ENCODE measurements at regions not wholly inside any gene's neighbourhood (a gene's known extent, or its start where the extent isn't known, plus 50 kb on each side); places are given as distances from the start of the nearest gene placed in this dataset.

DNA sequence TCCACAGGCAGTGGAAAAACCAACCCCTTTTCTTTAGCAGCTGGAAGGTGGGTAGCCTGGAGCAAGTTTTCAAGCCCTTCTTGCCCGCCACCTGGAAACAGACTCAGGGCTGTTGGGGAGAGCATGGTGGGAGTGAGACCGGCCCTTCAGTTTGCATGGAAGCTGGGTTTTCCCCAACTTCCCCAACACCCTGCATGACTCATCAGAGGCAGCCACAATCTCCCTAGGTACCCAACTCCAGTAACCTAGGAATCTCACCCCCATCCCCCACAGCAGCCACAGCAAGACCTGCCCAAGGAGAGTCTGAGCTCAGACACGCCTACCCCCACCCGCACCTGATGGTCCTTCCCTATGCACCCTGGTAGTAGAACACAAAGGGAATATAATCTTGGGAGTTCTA, 86.3 kb upstream of the IRAK1BP1 start:
- TF ChIP-seq, protein P1, sequence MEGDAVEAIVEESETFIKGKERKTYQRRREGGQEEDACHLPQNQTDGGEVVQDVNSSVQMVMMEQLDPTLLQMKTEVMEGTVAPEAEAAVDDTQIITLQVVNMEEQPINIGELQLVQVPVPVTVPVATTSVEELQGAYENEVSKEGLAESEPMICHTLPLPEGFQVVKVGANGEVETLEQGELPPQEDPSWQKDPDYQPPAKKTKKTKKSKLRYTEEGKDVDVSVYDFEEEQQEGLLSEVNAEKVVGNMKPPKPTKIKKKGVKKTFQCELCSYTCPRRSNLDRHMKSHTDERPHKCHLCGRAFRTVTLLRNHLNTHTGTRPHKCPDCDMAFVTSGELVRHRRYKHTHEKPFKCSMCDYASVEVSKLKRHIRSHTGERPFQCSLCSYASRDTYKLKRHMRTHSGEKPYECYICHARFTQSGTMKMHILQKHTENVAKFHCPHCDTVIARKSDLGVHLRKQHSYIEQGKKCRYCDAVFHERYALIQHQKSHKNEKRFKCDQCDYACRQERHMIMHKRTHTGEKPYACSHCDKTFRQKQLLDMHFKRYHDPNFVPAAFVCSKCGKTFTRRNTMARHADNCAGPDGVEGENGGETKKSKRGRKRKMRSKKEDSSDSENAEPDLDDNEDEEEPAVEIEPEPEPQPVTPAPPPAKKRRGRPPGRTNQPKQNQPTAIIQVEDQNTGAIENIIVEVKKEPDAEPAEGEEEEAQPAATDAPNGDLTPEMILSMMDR (conservative IDR thresholded peaks at IDR 0.05; ENCODE audit: low read depth, low read length) = no peak
- TF ChIP-seq EZH2 (IDR thresholded peaks at IDR 0.05; ENCODE audit: borderline replicate concordance, low read depth, low read length, poor library complexity, severe bottlenecking) = no peak
